H1 (cell line): ENCODE measurements at regions not wholly inside any gene's neighbourhood (a gene's known extent, or its start where the extent isn't known, plus 50 kb on each side); places are given as distances from the start of the nearest gene placed in this dataset.

Experiments used
- CTCF ChIA-PET: fragments of 300-600 bp; sonication (Branson Sonifier 250); formaldehyde crosslinking; loops from one replicate; lab custom pipeline; 2021; ENCODE audit not compliant: partially characterized antibody; lab: Charles Lee
- POLR2A ChIA-PET: fragments of 300-600 bp; sonication (Branson Sonifier 250); formaldehyde crosslinking; loops from one replicate; lab custom pipeline; 2021; ENCODE audit warnings: inconsistent platforms; ENCODE audit not compliant: partially characterized antibody; lab: Charles Lee
- DNase-seq, 2 experiments: peaks; one replicate each; pipeline versions ENCODE4 v3.0.0 to v3.0.0-alpha.2; 2010 to 2022; ENCODE audit warnings: low spot score in 2 of 2, low read depth in 1 of 2, mixed read lengths in 1 of 2
- FAIRE-seq: peaks from 2 replicates; lab custom pipeline; 2011; peaks lifted over from hg19 to GRCh38; lab: Jason Lieb, UNC
- H2AFZ ChIP-seq: 2 replicates; pipeline ENCODE4 v1.8.1; 2012; ENCODE audit warnings: low read length, inconsistent platforms
- H2AK5ac ChIP-seq: 2 replicates; pipeline ENCODE4 v1.6.1; 2013; ENCODE audit warnings: low read depth, low read length
- H2BK120ac ChIP-seq: replicated peaks from 2 replicates; pipeline ENCODE3; 2013; ENCODE audit warnings: low read depth, low read length, inconsistent platforms
- H2BK12ac ChIP-seq: 2 replicates; pipeline ENCODE4 v1.6.1; 2013; ENCODE audit warnings: low read depth, low read length
- H2BK15ac ChIP-seq: 2 replicates; pipeline ENCODE4 v1.6.1; 2013; ENCODE audit warnings: low read length
- H2BK20ac ChIP-seq: 2 replicates; pipeline ENCODE4 v1.6.1; 2013; ENCODE audit warnings: low read length
- H2BK5ac ChIP-seq: 2 replicates; pipeline ENCODE4 v1.6.1; 2013; ENCODE audit warnings: low read depth, low read length
- H3K14ac ChIP-seq: 2 replicates; pipeline ENCODE4 v1.6.1; 2013; ENCODE audit warnings: inconsistent platforms; ENCODE audit not compliant: insufficient read length
- H3K18ac ChIP-seq: 2 replicates; pipeline ENCODE4 v1.6.1; 2013; ENCODE audit warnings: low read length; ENCODE audit errors: extremely low read depth
- H3K23ac ChIP-seq: 2 replicates; pipeline ENCODE4 v1.6.1; 2013; ENCODE audit warnings: inconsistent platforms; ENCODE audit not compliant: insufficient read length
- H3K23me2 ChIP-seq: 2 replicates; pipeline ENCODE4 v1.6.1; 2013; ENCODE audit warnings: low read depth, low read length
- H3K27ac ChIP-seq: 2 replicates; pipeline ENCODE4 v1.6.1; 2011; ENCODE audit warnings: low read depth, low read length, inconsistent platforms
- H3K27me3 ChIP-seq, 4 experiments: replicated peaks in 1 of 4; 1 replicate in 1 of 4; 2 replicates in 3 of 4; pipeline versions ENCODE4 v1.6.1 to v1.8.1; 2011 to 2013; ENCODE audit warnings: low read length in 3 of 4, mild to moderate bottlenecking in 3 of 4, inconsistent platforms in 2 of 4, mixed read lengths in 2 of 4, moderate library complexity in 1 of 4; ENCODE audit not compliant: control insufficient read depth in 3 of 4, insufficient read depth in 3 of 4; ENCODE audit errors: extremely low read depth in 1 of 4
- H3K36me3 ChIP-seq, 4 experiments: 2 replicates each; pipeline versions ENCODE4 v1.6.1 to v1.8.1; 2011 to 2013; ENCODE audit warnings: mild to moderate bottlenecking in 4 of 4, low read length in 3 of 4, moderate library complexity in 2 of 4, control low read depth in 1 of 4, inconsistent platforms in 1 of 4; ENCODE audit not compliant: insufficient read depth in 4 of 4, control insufficient read depth in 2 of 4
- H3K4ac ChIP-seq: replicated peaks from 2 replicates; pipeline ENCODE3; 2013; ENCODE audit warnings: low read length, low read depth, mixed read lengths, inconsistent platforms; ENCODE audit not compliant: insufficient read length
- H3K4me1 ChIP-seq, 4 experiments: replicated peaks in 1 of 4; 1 replicate in 1 of 4; 2 replicates in 3 of 4; pipeline versions ENCODE4 v1.6.1 to v1.8.1; 2011 to 2013; ENCODE audit warnings: low read length in 3 of 4, inconsistent platforms in 2 of 4, mixed read lengths in 1 of 4; ENCODE audit not compliant: insufficient read depth in 4 of 4, control insufficient read depth in 3 of 4
- H3K4me2 ChIP-seq, 2 experiments: 2 replicates each; pipeline versions ENCODE4 v1.6.1 to v1.8.1; 2011 to 2013; ENCODE audit warnings: low read depth in 2 of 2, low read length in 2 of 2, control low read depth in 1 of 2, inconsistent platforms in 1 of 2, mild to moderate bottlenecking in 1 of 2; ENCODE audit not compliant: insufficient read depth in 1 of 2
- H3K4me3 ChIP-seq, 4 experiments: fragments of 200-600, 300-600 bp in 1 of 4; sonication (generic), shearing (Covaris generic), sonication (Bioruptor Twin) in 1 of 4; 2 replicates each; pipeline versions ENCODE4 v1.5.1 to v1.8.1; 2011 to 2016; ENCODE audit warnings: low read length in 4 of 4, low read depth in 3 of 4, control low read depth in 2 of 4, inconsistent platforms in 2 of 4, mild to moderate bottlenecking in 2 of 4, mixed read lengths in 1 of 4, moderate library complexity in 1 of 4; ENCODE audit not compliant: insufficient read depth in 2 of 4; ENCODE audit errors: extremely low read depth in 1 of 4
- H3K56ac ChIP-seq: replicated peaks from 2 replicates; pipeline ENCODE3; 2013; ENCODE audit warnings: low read depth, mild to moderate bottlenecking, mixed read lengths, low read length, inconsistent platforms; ENCODE audit not compliant: insufficient read length
- H3K79me1 ChIP-seq: 2 replicates; pipeline ENCODE4 v1.6.1; 2013; ENCODE audit warnings: low read depth, low read length, control low read depth
- H3K79me2 ChIP-seq, 2 experiments: 2 replicates each; pipeline versions ENCODE4 v1.6.1 to v1.8.1; 2012 to 2013; ENCODE audit warnings: low read length in 2 of 2, mild to moderate bottlenecking in 2 of 2, inconsistent platforms in 1 of 2; ENCODE audit not compliant: insufficient read depth in 2 of 2, control insufficient read depth in 1 of 2
- H3K9ac ChIP-seq, 4 experiments: replicated peaks in 1 of 4; 1 replicate in 1 of 4; 2 replicates in 3 of 4; pipeline versions ENCODE4 v1.6.1 to v1.8.1; 2011 to 2013; ENCODE audit warnings: low read depth in 3 of 4, low read length in 3 of 4, control low read depth in 2 of 4, mild to moderate bottlenecking in 2 of 4, moderate library complexity in 2 of 4, inconsistent platforms in 1 of 4; ENCODE audit errors: extremely low read depth in 1 of 4
- H3K9me3 ChIP-seq, 2 experiments: 2 replicates each; pipeline versions ENCODE4 v1.6.1 to v1.8.1; 2012 to 2013; ENCODE audit warnings: mild to moderate bottlenecking in 2 of 2, moderate library complexity in 2 of 2, control low read depth in 1 of 2, inconsistent platforms in 1 of 2, low read depth in 1 of 2, low read length in 1 of 2, mixed read lengths in 1 of 2; ENCODE audit not compliant: insufficient read depth in 2 of 2
- H4K20me1 ChIP-seq, 2 experiments: replicated peaks in 1 of 2; 2 replicates each; pipeline versions ENCODE3 to v1.8.1; 2011 to 2013; ENCODE audit warnings: inconsistent platforms in 2 of 2, low read length in 2 of 2, mild to moderate bottlenecking in 1 of 2; ENCODE audit not compliant: insufficient read depth in 2 of 2, control insufficient read depth in 1 of 2
- H4K5ac ChIP-seq: 2 replicates; pipeline ENCODE4 v1.6.1; 2013; ENCODE audit warnings: low read length, low read depth, mixed read lengths, inconsistent platforms; ENCODE audit not compliant: insufficient read length
- H4K8ac ChIP-seq: 2 replicates; pipeline ENCODE4 v1.8.0; 2013; ENCODE audit warnings: mild to moderate bottlenecking, moderate library complexity, low read length, inconsistent platforms; ENCODE audit not compliant: insufficient read depth; ENCODE audit errors: extremely low read depth
- H4K91ac ChIP-seq: replicated peaks from 2 replicates; pipeline ENCODE3; 2013; ENCODE audit warnings: low read length, mixed read lengths, inconsistent platforms; ENCODE audit not compliant: insufficient read length
- ASH2L ChIP-seq: fragments of 200-600, 300-600 bp; sonication (generic); IDR thresholded peaks from one replicate; pipeline ENCODE4 v1.7.1; 2017; ENCODE audit warnings: low read length
- CHD2 ChIP-seq: IDR thresholded peaks from 2 replicates; pipeline ENCODE4 v1.6.1; 2012; ENCODE audit warnings: low read length, improper control_type of control experiment
- CREB1 ChIP-seq: IDR thresholded peaks from 2 replicates; pipeline ENCODE4 v1.6.1; 2012; ENCODE audit warnings: inconsistent platforms
- CTBP2 ChIP-seq: IDR thresholded peaks from 2 replicates; pipeline ENCODE4 v1.7.0; 2011; ENCODE audit warnings: borderline replicate concordance, mild to moderate bottlenecking, moderate library complexity, mixed read lengths, low read length; ENCODE audit not compliant: insufficient read depth, insufficient read length
- EGR1 ChIP-seq: IDR thresholded peaks from 2 replicates; pipeline ENCODE4 v1.6.1; 2011; ENCODE audit warnings: low read depth, low read length, borderline replicate concordance
- KDM1A ChIP-seq: fragments of 200-600, 300-600 bp; sonication (generic); IDR thresholded peaks from 2 replicates; pipeline ENCODE4 v1.7.1; 2016; ENCODE audit warnings: mild to moderate bottlenecking, low read length, borderline replicate concordance
- MAFK ChIP-seq: IDR thresholded peaks from 2 replicates; pipeline ENCODE4 v1.6.1; 2012; ENCODE audit warnings: low read depth, mild to moderate bottlenecking, improper control_type of control experiment, low read length
- MAX ChIP-seq: IDR thresholded peaks from 2 replicates; pipeline ENCODE4 v1.6.1; 2012; ENCODE audit warnings: inconsistent platforms
- POLR2A ChIP-seq, 2 experiments: IDR thresholded peaks; 1 replicate in 1 of 2; 2 replicates in 1 of 2; pipeline ENCODE4 v1.6.1; 2011; ENCODE audit warnings: low read depth in 2 of 2, low read length in 2 of 2, mild to moderate bottlenecking in 2 of 2; ENCODE audit errors: control extremely low read depth in 1 of 2
- POLR2AphosphoS5 ChIP-seq: IDR thresholded peaks from 2 replicates; pipeline ENCODE4 v1.6.1; 2011; ENCODE audit warnings: low read depth, low read length
- POU5F1 ChIP-seq: IDR thresholded peaks from 2 replicates; pipeline ENCODE4 v1.6.1; 2011; ENCODE audit warnings: low read depth, mild to moderate bottlenecking, low read length, moderate library complexity
- RNF2 ChIP-seq: fragments of 200-900, 300-1000 bp; sonication (generic); IDR thresholded peaks from 2 replicates; pipeline ENCODE4 v1.7.1; 2016; ENCODE audit warnings: borderline replicate concordance, low read depth, mild to moderate bottlenecking, antibody characterized with exemption, low read length; ENCODE audit not compliant: poor library complexity, severe bottlenecking; ENCODE audit errors: missing control alignments
- TAF1 ChIP-seq: IDR thresholded peaks from 2 replicates; pipeline ENCODE4 v1.6.1; 2011; ENCODE audit warnings: mild to moderate bottlenecking, low read depth, low read length
- TEAD4 ChIP-seq: IDR thresholded peaks from 2 replicates; pipeline ENCODE4 v1.6.1; 2012; ENCODE audit warnings: low read depth, low read length, inconsistent platforms, mixed read lengths
- YY1 ChIP-seq: IDR thresholded peaks from 2 replicates; pipeline ENCODE4 v1.6.1; 2011; ENCODE audit warnings: low read depth, mild to moderate bottlenecking, low read length
- WGBS, 2 experiments: shearing (Covaris generic) in 1 of 2; methylation state at CpG; one replicate each; pipeline versions ENCODE4 v1.1.6 to v1.1.7; 2013 to 2015; ENCODE audit warnings: low lambda C conversion rate in 2 of 2, mixed read lengths in 2 of 2, inconsistent platforms in 1 of 2, low coverage in 1 of 2, missing lambda C conversion rate in 1 of 2; ENCODE audit not compliant: insufficient replicate concordance in 2 of 2, insufficient coverage in 1 of 2, insufficient read length in 1 of 2; ENCODE audit errors: extremely low coverage in 1 of 2, missing lambda C conversion rate in 1 of 2; 5-methylcytosine and 5-hydroxymethylcytosine counted together
- TF ChIP-seq, protein P1 (sequence below): IDR thresholded peaks from 2 replicates; pipeline ENCODE4 v1.6.1; 2012; ENCODE audit warnings: inconsistent platforms

- no peaks in the 10 kb centered on the region for H3K36me3 ChIP-seq
- H3K23ac ChIP-seq: no peak overlapping the region
- no peak overlapping the region for H2AFZ ChIP-seq
- 96% methylated on average over 3 of the region's 3 CpGs; no CpG with 5 or more reads in 1 of the 2 experiments for WGBS, 2 experiments
- no peak overlapping the region for H2BK120ac ChIP-seq
- H3K79me2 ChIP-seq: no peaks in the 10 kb centered on the region
- H4K91ac ChIP-seq: no peak overlapping the region
- H2BK12ac ChIP-seq: no peak overlapping the region
- no peak overlapping the region for H3K56ac ChIP-seq
- H3K79me1 ChIP-seq: no peaks in the 10 kb centered on the region
- TF ChIP-seq POLR2A (IDR thresholded peaks at IDR 0.05; ENCODE audit: control extremely low read depth in 1 of 2, low read depth in 2 of 2, low read length in 2 of 2): no peak
- TF ChIP-seq EGR1: no peak
- TF ChIP-seq MAFK: no peak
- no peak for TF ChIP-seq POU5F1
- TF ChIP-seq TEAD4: no peak
- TF ChIP-seq RNF2: no peak
- TF ChIP-seq CREB1: no peak
- TF ChIP-seq CTBP2: no peak
- TF ChIP-seq CHD2: no peak
- TF ChIP-seq TAF1: no peak
- TF ChIP-seq, protein P1, sequence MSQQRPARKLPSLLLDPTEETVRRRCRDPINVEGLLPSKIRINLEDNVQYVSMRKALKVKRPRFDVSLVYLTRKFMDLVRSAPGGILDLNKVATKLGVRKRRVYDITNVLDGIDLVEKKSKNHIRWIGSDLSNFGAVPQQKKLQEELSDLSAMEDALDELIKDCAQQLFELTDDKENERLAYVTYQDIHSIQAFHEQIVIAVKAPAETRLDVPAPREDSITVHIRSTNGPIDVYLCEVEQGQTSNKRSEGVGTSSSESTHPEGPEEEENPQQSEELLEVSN: no peak
- TF ChIP-seq YY1: no peak
- TF ChIP-seq ASH2L: no peak
- TF ChIP-seq MAX: no peak
- TF ChIP-seq KDM1A: no peak
- no peak for TF ChIP-seq POLR2AphosphoS5
- no peaks in the 10 kb centered on the region; the same call in 1 of the 2 replicates for H3K23me2 ChIP-seq
- no peak overlapping the region for H3K4me3 ChIP-seq
- H4K20me1 ChIP-seq: no peaks in the 10 kb centered on the region
- no peaks in the 10 kb centered on the region for H3K27me3 ChIP-seq
- no peak overlapping the region for H2BK15ac ChIP-seq
- peaks cover 14% of the 10 kb centered on the region in 2 experiments for H3K9me3 ChIP-seq
- no peak overlapping the region for H3K9ac ChIP-seq
- no peak overlapping the region for H2BK20ac ChIP-seq
- no peak for DNase-seq
- no peaks in the 10 kb centered on the region for H3K4me1 ChIP-seq
- no peak overlapping the region for H3K14ac ChIP-seq
- H3K27ac ChIP-seq: no peak overlapping the region
- ChIA-PET CTCF (no interaction called here), POLR2A (no interaction called here)
- H4K5ac ChIP-seq: no peak overlapping the region
- no peak overlapping the region for H2BK5ac ChIP-seq
- no peak overlapping the region for H2AK5ac ChIP-seq
- H3K18ac ChIP-seq: no peak overlapping the region
- FAIRE-seq: no peak
- no peak overlapping the region for H4K8ac ChIP-seq
- H3K4ac ChIP-seq: no peak overlapping the region
- no peak overlapping the region for H3K4me2 ChIP-seq
These were observed 203.8 kb upstream of the SYT4 start for GRCh38 chr18:43481069-43481468.
